HG02943 (cell line): ENCODE measurements at regions not wholly inside any gene's neighbourhood (a gene's known extent, or its start where the extent isn't known, plus 50 kb on each side); places are given as distances from the start of the nearest gene placed in this dataset.
"Not testable (repeated sequence)": the region's sequence is repeated elsewhere in the genome, so short reads cannot be mapped to it uniquely, and the experiment has no call there.

ENCODE experiments used
- ATAC-seq: cut with Tn5 transposase; IDR thresholded peaks from one replicate; pipeline ENCODE4 v1.9.1; 2021; ENCODE audit warnings: mild to moderate bottlenecking, low read depth, moderate library complexity; ENCODE audit not compliant: unreplicated experiment

- ATAC-seq: no peak
Observed at GRCh38 chr13:53264751-53265385, 236.3 kb downstream of the OLFM4 start.

- no peak for ATAC-seq
Observed at GRCh38 chr13:53266757-53267156, 238.1 kb downstream of the OLFM4 start.

- no peak for ATAC-seq
Observed at GRCh38 chr13:53269634-53270033, 241.0 kb downstream of the OLFM4 start.

- ATAC-seq: no peak
Observed at GRCh38 chr13:53272873-53273272, 244.3 kb downstream of the OLFM4 start.

GRCh38 chr13:53276265-53276664 is 247.7 kb downstream of the OLFM4 start:
- no peak for ATAC-seq

- no peak for ATAC-seq
Observed at GRCh38 chr13:53281677-53282076, 253.1 kb downstream of the OLFM4 start.

- ATAC-seq: no peak
Observed at GRCh38 chr13:53285896-53286430, 257.4 kb downstream of the OLFM4 start.

- ATAC-seq: no peak
Observed at GRCh38 chr13:53298396-53298795, 269.8 kb downstream of the OLFM4 start.

GRCh38 chr13:53301449-53301848 is 272.8 kb downstream of the OLFM4 start:
- no peak for ATAC-seq

- ATAC-seq: not testable (repeated sequence)
Observed at GRCh38 chr13:53305419-53305818, 276.8 kb downstream of the OLFM4 start.

GRCh38 chr13:53310786-53311185 is 282.2 kb downstream of the OLFM4 start:
- no peak for ATAC-seq

GRCh38 chr13:53311561-53311960 is 282.9 kb downstream of the OLFM4 start:
- no peak for ATAC-seq

GRCh38 chr13:53321296-53321801 is 292.7 kb downstream of the OLFM4 start:
- ATAC-seq: no peak

GRCh38 chr13:53324656-53325055 is 296.0 kb downstream of the OLFM4 start:
- no peak for ATAC-seq

- ATAC-seq: no peak
Observed at GRCh38 chr13:53326716-53327115, 298.1 kb downstream of the OLFM4 start.

GRCh38 chr13:53327680-53328315 is 299.2 kb downstream of the OLFM4 start:
- no peak for ATAC-seq

GRCh38 chr13:53336441-53337160 is 308.0 kb downstream of the OLFM4 start:
- ATAC-seq: no peak

- ATAC-seq: no peak
Observed at GRCh38 chr13:53338760-53339159, 310.1 kb downstream of the OLFM4 start.

GRCh38 chr13:53340505-53341143 is 312.0 kb downstream of the OLFM4 start:
- ATAC-seq: no peak

- ATAC-seq: no peak
Observed at GRCh38 chr13:53341144-53341510, 312.5 kb downstream of the OLFM4 start.
